Body of pancreas (tissue), 4 donors: ENCODE measurements at regions not wholly inside any gene's neighbourhood (a gene's known extent, or its start where the extent isn't known, plus 50 kb on each side); places are given as distances from the start of the nearest gene placed in this dataset.

ENCODE experiments used
- ATAC-seq: fragments of 150-250 bp; one replicate; pipeline ENCODE4 v1.9.1; 2016
- DNase-seq, 4 donors: peaks; one replicate each; pipeline ENCODE4 v3.0.0-alpha.2; 2019
- H3K27ac ChIP-seq, 4 donors: fragments of 200-600 bp; sonication (generic); 1 replicate in 3 of 4; 2 replicates in 1 of 4; pipeline versions ENCODE4 v1.5.1 to v1.6.1; 2016 to 2019; ENCODE audit warnings: mild to moderate bottlenecking in 1 of 4, mixed read lengths in 1 of 4, moderate library complexity in 1 of 4
- H3K27me3 ChIP-seq, 2 donors: fragments of 200-600 bp; sonication (generic); one replicate each; pipeline ENCODE4 v1.6.0; 2016; ENCODE audit warnings: mild to moderate bottlenecking in 1 of 2
- H3K36me3 ChIP-seq, 2 donors: fragments of 200-600 bp; sonication (generic); replicated peaks in 1 of 2; 2 replicates each; pipeline ENCODE4 v1.5.1; 2016; ENCODE audit warnings: low read depth in 2 of 2; ENCODE audit not compliant: insufficient read depth in 1 of 2
- H3K4me1 ChIP-seq: fragments of 200-600 bp; sonication (generic); one replicate; pipeline ENCODE4 v1.6.0; 2016
- H3K4me3 ChIP-seq, 2 donors: fragments of 200-600 bp; sonication (generic); 1 replicate in 1 of 2; 2 replicates in 1 of 2; pipeline ENCODE4 v1.5.1; 2016 to 2019
- H3K9me3 ChIP-seq, 3 donors: fragments of 200-600 bp; sonication (generic); 1 replicate in 2 of 3; 2 replicates in 1 of 3; pipeline ENCODE4 v1.5.1; 2016
- CTCF ChIP-seq, 7 experiments: fragments of 450-650 bp in 4 of 7; fragments of 200-600 bp in 3 of 7; sonication (generic) in 3 of 7; IDR thresholded peaks; one replicate each; pipeline ENCODE4 v1.5.1; 2016 to 2019; ENCODE audit warnings: antibody characterized with exemption in 7 of 7
- POLR2A ChIP-seq, 3 donors: fragments of 450-650 bp; IDR thresholded peaks; one replicate each; pipeline ENCODE4 v1.6.1; 2016; ENCODE audit warnings: antibody characterized with exemption in 3 of 3, mild to moderate bottlenecking in 2 of 3
- WGBS, 2 donors: methylation state at CpG; one replicate each; pipeline ENCODE4 v1.1.5; 2017; 5-methylcytosine and 5-hydroxymethylcytosine counted together
- intact Hi-C: fragments of 100-400 bp; cut with DNase I; formaldehyde crosslinking; loops from one replicate; pipeline ENCODE4 v1.15.1; 2023

- no peak overlapping the region for H3K27ac ChIP-seq
- no peaks in the 10 kb centered on the region for H3K9me3 ChIP-seq
- H3K4me3 ChIP-seq: no peak overlapping the region
- no peaks in the 10 kb centered on the region for H3K27me3 ChIP-seq
- ATAC-seq: no peak
- 32 to 36% methylated on average over 1 of the region's 1 CpG for WGBS, 2 donors
- no peak for TF ChIP-seq CTCF (IDR thresholded peaks at IDR 0.05)
- no peak for TF ChIP-seq POLR2A (IDR thresholded peaks at IDR 0.05)
- intact Hi-C loops: no loop called here
- DNase-seq: no peak
- no peaks in the 10 kb centered on the region for H3K36me3 ChIP-seq
- H3K4me1 ChIP-seq: no peaks in the 10 kb centered on the region
Measured at GRCh38 chr5:91684625-91685024, 301.5 kb upstream of the ARRDC3 start.

DNA sequence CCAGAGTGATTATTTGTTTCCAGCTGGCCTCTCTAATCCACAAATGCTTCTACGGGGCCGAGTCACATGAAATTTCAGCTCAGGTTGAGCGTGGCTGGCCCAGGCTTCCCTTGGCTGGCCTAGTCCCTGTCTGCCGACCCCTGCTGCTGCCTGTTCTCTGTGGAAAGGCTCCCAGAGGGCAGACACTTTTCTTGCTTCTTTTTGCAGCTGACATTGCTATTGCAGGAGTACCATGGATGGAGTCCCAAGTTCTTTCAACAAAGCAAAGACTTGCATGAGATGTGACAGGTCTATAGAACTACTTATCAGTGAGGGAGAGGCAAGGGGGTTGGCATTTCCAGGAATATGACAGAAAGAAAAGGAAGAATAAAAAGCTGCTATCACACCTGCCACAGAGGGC, 287.4 kb upstream of the ARRDC3 start:
- DNase-seq (no peak), ATAC-seq (no peak)
- 30 to 35% methylated on average over 4 of the region's 4 CpGs for WGBS, 2 donors

GRCh38 chr5:91670122-91670521, 287.0 kb upstream of the ARRDC3 start:
- WGBS, 2 donors: 64 to 72% methylated on average over 2 of the region's 2 CpGs

More for the DNA sequence above, 287.4 kb upstream of the ARRDC3 start:
- no peaks in the 10 kb centered on the region for H3K9me3 ChIP-seq
- H3K36me3 ChIP-seq: no peaks in the 10 kb centered on the region
- no peaks in the 10 kb centered on the region for H3K27me3 ChIP-seq
- intact Hi-C loops: no loop called here
- TF ChIP-seq POLR2A (IDR thresholded peaks at IDR 0.05) (no peak), CTCF (IDR thresholded peaks at IDR 0.05) (no peak)
- no peak overlapping the region for H3K27ac ChIP-seq
- no peaks in the 10 kb centered on the region for H3K4me1 ChIP-seq
- no peak overlapping the region for H3K4me3 ChIP-seq

DNA sequence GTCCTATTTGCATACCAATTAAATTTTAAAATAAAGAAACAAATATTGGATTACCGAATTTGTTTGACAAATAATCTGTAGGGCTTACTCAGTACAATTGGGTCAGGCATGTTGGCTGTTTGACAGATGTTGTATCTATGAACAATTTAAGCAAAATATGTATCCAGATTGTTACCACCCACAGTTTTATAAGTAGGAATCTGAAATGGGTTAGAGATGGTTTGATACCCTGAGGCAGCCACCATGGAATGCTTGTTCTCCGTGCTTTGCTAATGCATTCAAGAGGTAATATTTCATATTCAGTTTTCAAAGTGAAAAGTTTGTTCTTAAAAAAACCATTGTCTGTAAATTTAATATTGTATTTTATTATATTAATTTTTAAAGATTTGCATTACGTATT, 285.1 kb upstream of the ARRDC3 start:
- Histone ChIP-seq H3K9me3 (no peaks in the 10 kb centered on the region), H3K36me3 (no peaks in the 10 kb centered on the region), H3K27ac (no peak overlapping the region), H3K4me3 (no peak overlapping the region), H3K4me1 (no peaks in the 10 kb centered on the region), H3K27me3 (no peaks in the 10 kb centered on the region)
- ATAC-seq: no peak
- intact Hi-C loops: no loop called here
- no peak for DNase-seq
- no peak for TF ChIP-seq POLR2A (IDR thresholded peaks at IDR 0.05)
- TF ChIP-seq CTCF (IDR thresholded peaks at IDR 0.05): no peak
- WGBS, 2 donors: 65 to 67% methylated on average over 3 of the region's 3 CpGs

More at GRCh38 chr5:91670122-91670521, 287.0 kb upstream of the ARRDC3 start:
- intact Hi-C loops: no loop called here
- Histone ChIP-seq H3K4me3 (no peak overlapping the region), H3K9me3 (no peaks in the 10 kb centered on the region), H3K36me3 (no peaks in the 10 kb centered on the region), H3K27ac (no peak overlapping the region), H3K27me3 (no peaks in the 10 kb centered on the region), H3K4me1 (no peaks in the 10 kb centered on the region)
- no peak for TF ChIP-seq POLR2A (IDR thresholded peaks at IDR 0.05)
- no peak for TF ChIP-seq CTCF (IDR thresholded peaks at IDR 0.05)
- ATAC-seq: no peak
- DNase-seq: no peak

GRCh38 chr5:91652678-91653077, 269.6 kb upstream of the ARRDC3 start:
- intact Hi-C loops: no loop called here

More at GRCh38 chr5:91652678-91653077, 269.6 kb upstream of the ARRDC3 start:
- no peak for DNase-seq
- Histone ChIP-seq H3K4me3 (no peak overlapping the region), H3K9me3 (no peaks in the 10 kb centered on the region), H3K27me3 (no peaks in the 10 kb centered on the region), H3K27ac (no peak overlapping the region), H3K4me1 (no peaks in the 10 kb centered on the region), H3K36me3 (no peaks in the 10 kb centered on the region)
- TF ChIP-seq POLR2A (IDR thresholded peaks at IDR 0.05) (no peak), CTCF (IDR thresholded peaks at IDR 0.05) (no peak)
- no peak for ATAC-seq
